C1 segment of cervical spinal cord (tissue), 14 donors: ENCODE measurements at regions not wholly inside any gene's neighbourhood (a gene's known extent, or its start where the extent isn't known, plus 50 kb on each side); places are given as distances from the start of the nearest gene placed in this dataset.
A peak's percentile ranks its signal among the peaks of the same experiment; 100 is the strongest.

Experiments used
- DNase-seq, 14 donors: peaks; one replicate each; lab custom pipeline; 2025; lab: John Stamatoyannopoulos, UW

GRCh38 chr6:44606504-44606903 lies 219.0 kb downstream of the CDC5L start:
- DNase-seq, result peak in 1 of 14 donors; percentile 9

- no peak for DNase-seq
Measured at GRCh38 chr6:44606976-44607375, 219.5 kb downstream of the CDC5L start.

GRCh38 chr6:44608175-44608574 lies 220.7 kb downstream of the CDC5L start:
- DNase-seq, result no peak

- DNase-seq, result no peak
Measured at GRCh38 chr6:44609051-44609612, 221.6 kb downstream of the CDC5L start.

- DNase-seq, result no peak
Measured at GRCh38 chr6:44614396-44614795, 226.9 kb downstream of the CDC5L start.

GRCh38 chr6:44615621-44616020 lies 228.1 kb downstream of the CDC5L start:
- no peak for DNase-seq

GRCh38 chr6:44617416-44617815 lies 229.9 kb downstream of the CDC5L start:
- DNase-seq, result no peak

- no peak for DNase-seq
Measured at GRCh38 chr6:44618371-44618770, 230.9 kb downstream of the CDC5L start.

- DNase-seq, result no peak
Measured at GRCh38 chr6:44620922-44621321, 233.4 kb downstream of the CDC5L start.

- no peak for DNase-seq
Measured at GRCh38 chr6:44621846-44622245, 234.3 kb downstream of the CDC5L start.

GRCh38 chr6:44622555-44622954 lies 235.0 kb downstream of the CDC5L start:
- no peak for DNase-seq

GRCh38 chr6:44622956-44623355 lies 235.4 kb downstream of the CDC5L start:
- no peak for DNase-seq

GRCh38 chr6:44624226-44624625 lies 236.7 kb downstream of the CDC5L start:
- no peak for DNase-seq

GRCh38 chr6:44624936-44625573 lies 237.5 kb downstream of the CDC5L start:
- DNase-seq, result no peak

- no peak for DNase-seq
Measured at GRCh38 chr6:44625996-44626395, 238.5 kb downstream of the CDC5L start.

- DNase-seq, result no peak
Measured at GRCh38 chr6:44626616-44627015, 239.1 kb downstream of the CDC5L start.

GRCh38 chr6:44627091-44627882 lies 239.8 kb downstream of the CDC5L start:
- DNase-seq, result peak in 8 of 14 donors; percentile 4 to 57 (median 28)

GRCh38 chr6:44627883-44628271 lies 240.4 kb downstream of the CDC5L start:
- no peak for DNase-seq

- no peak for DNase-seq
Measured at GRCh38 chr6:44628347-44628746, 240.8 kb downstream of the CDC5L start.

GRCh38 chr6:44629636-44630035 lies 242.1 kb downstream of the CDC5L start:
- DNase-seq, result no peak

GRCh38 chr6:44630125-44631028 lies 242.9 kb downstream of the CDC5L start:
- DNase-seq, result peak in 7 of 14 donors; percentile 1 to 11 (median 4)

- DNase-seq, result no peak
Measured at GRCh38 chr6:44631968-44632367, 244.5 kb downstream of the CDC5L start.
